ENCODE measurements at regions not wholly inside any gene's neighbourhood (a gene's known extent, or its start where the extent isn't known, plus 50 kb on each side); places are given as distances from the start of the nearest gene placed in this dataset.

DNA sequence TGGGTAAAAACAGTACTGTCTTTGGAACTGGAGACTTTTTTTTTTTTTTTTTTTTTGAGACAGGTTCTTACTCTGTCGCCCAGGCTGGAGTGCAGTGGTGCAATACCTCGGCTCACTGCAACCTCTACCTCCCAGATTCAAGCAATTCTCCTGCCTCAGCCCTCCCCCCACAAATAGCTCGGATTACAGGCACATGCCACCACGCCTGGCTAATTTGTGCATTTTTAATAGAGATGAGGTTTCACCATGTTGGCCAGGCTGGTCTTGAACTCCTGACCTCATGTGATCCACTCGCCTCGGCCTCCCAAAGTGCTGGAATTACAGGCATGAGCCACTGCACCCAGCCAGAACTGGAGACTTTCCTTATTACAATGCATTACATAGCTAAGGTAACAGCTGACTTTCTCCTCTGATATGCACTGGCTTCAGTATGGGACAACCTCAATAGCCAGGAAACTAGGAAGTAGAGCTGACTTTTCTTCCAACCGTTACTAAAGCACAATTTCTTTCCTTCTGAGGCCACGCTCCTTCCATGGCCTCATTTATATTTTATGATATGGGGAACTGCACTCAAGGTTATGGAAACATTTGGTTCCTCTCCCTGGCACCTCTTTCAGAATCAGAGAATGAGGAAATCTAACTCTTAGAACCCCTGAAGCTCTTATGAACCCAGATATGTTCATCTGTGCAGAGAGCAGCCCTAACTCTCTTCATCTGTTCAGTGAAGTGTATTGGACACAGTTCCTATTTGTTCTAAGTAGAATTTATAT, 53.5 kb upstream of the FAM9B start:
- no peak for TF ChIP-seq BRCA1 (IDR thresholded peaks at IDR 0.05; ENCODE audit: low read depth, low read length)
- no peak for TF ChIP-seq MAFK (IDR thresholded peaks at IDR 0.05; ENCODE audit: low read depth, low read length)
